Medulla oblongata (tissue), 1 donor: ENCODE measurements at regions not wholly inside any gene's neighbourhood (a gene's known extent, or its start where the extent isn't known, plus 50 kb on each side); places are given as distances from the start of the nearest gene placed in this dataset.

Experiments used
- DNase-seq: peaks from one replicate; pipeline ENCODE4 v3.0.0-alpha.2; 2015; ENCODE audit errors: extremely low spot score

- DNase-seq: no peak
Measured at GRCh38 chr10:106183041-106183440, 981.5 kb downstream of the SORCS1 start.

DNA sequence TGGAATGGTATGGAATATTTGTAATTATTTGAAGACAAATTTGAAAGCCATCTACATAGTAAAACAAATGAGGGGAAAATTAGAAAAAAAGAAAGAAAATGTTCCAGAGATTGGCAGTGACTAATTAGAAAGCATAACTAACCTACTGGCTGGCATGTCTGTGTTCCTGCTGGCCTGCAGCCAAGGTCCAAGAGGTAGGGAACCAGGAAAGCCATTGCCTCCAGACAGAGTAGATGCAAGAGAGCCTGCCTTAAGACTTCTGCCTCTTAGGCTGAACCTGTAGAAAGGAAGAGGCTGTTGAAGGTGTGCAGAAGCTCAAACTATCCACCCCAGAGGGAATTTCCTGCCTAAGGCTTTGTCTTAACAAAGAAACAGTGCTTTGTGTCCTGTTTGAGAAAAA is 982.0 kb downstream of the SORCS1 start:
- no peak for DNase-seq

DNA sequence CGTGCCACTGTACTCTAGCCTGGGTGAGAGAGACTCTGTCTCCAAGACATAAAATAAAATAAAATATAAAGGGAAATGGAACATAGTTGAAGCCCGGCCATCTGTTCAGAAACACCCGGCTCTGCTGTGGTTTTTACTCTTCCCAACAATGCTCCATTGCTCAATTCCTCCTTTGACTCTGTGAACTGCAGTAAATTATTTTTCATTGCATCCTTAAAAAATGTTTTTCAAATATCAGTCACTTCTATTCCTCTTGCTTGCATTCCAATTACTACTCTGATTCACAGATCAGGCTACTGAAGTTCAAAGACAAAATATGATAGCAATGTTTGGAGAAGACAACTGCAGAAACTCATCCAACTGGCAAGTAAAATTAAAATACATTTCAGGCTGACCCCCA is 983.0 kb downstream of the SORCS1 start:
- no peak for DNase-seq

DNA sequence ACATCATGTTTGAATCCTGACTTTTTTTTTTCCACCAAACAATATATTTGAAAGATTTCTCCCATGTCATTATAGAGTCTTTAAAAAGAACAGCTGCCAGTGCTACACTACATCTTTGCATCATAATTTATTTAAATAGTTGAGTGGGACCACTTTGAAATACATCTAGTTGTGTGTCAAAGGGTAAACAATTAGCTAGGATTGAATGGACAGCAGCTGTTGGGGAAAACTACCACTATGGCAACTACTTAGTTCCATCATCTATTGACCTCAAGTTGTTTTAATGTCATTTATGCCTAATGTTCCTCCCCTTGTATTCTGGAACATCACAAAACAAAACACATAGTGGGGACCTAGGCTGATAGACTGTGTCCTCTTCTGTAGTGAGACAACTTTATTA is 985.1 kb downstream of the SORCS1 start:
- DNase-seq: no peak

- peak; percentile 31 for DNase-seq
Measured at GRCh38 chr10:106175760-106176377, 988.6 kb downstream of the SORCS1 start.

- DNase-seq: no peak
Measured at GRCh38 chr10:106173838-106174237, 990.7 kb downstream of the SORCS1 start.

DNA sequence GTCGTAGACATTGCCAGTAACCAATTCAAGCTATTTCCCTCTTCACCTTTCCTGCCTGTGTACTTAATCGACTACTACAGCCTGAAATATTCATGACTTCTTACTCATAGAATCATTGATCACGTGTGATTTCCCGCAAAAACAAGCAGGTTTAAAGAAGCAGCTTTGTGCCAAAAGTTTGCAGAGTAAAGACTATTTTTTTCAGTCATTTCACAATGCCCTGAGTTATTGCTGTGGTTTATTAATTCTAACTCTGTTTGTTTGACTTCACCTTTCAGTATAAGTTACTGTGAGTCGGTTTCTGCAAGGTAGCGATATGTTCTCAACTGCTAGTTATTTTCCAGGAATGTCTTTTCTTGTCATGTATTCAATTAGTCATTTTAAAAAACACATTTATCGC is 995.3 kb downstream of the SORCS1 start:
- no peak for DNase-seq

- no peak for DNase-seq
Measured at GRCh38 chr10:106167946-106168345, 996.6 kb downstream of the SORCS1 start.

- no peak for DNase-seq
Measured at GRCh38 chr10:106158241-106158640, 1006.3 kb downstream of the SORCS1 start.

- DNase-seq: no peak
Measured at GRCh38 chr10:106147021-106147420, 1017.5 kb downstream of the SORCS1 start.

GRCh38 chr10:106139915-106140314 is 1024.6 kb downstream of the SORCS1 start:
- no peak for DNase-seq

DNA sequence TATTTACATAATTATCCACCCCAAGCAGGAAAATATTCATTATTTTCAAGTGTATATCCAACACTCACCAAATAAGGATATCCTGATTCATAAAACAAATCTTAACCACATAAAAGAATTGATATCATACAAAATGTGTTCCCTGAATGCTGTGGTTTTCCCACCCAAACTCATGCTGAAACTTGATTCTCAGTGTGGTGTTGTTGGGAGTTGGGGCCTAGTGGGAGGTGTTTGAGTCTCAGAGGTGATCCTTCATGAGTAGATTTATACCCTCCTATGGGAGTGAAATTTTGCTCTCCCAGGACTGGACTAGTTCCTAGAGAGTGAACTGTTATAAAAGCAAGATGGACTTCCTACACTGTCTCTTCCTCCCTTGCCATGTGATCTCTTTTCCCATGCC is 1028.3 kb downstream of the SORCS1 start:
- DNase-seq: no peak

GRCh38 chr10:106134326-106135000 is 1030.0 kb downstream of the SORCS1 start:
- DNase-seq: no peak

DNA sequence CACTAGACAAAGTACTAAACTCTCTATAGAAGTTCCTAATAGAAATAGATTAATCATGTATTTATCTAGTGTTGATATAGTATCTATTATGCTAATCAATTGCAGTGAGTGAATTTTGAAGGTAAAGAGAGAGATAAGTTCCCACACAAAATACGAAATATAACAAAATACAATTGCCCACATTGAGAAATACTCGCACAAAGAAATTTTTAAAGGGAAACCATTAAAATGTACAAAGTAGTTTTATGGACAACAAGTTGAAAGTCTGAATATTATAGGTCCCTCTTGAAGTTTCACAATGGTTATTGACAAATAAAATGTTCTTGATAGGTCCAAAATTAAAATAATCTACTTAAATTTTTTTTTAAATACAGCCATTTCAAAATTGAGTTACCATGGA is 1031.1 kb downstream of the SORCS1 start:
- DNase-seq: no peak

DNA sequence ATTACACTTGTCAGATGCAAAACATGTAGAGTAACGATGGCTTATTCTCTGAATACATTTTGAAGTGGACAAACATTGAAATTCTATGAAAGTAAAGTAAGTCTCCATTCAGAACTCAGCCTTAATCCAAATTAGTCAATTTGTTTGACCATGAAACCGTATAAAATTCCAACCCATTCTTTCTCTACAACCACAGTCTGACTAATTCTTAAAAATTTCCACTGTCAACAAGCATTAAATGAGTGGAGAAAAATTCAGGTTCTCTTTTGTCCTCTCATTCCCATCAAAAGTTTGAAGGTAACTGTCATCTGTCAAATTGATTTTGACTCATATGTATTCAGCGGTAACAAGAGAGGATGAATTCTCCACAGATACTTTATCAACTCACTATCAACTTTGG is 1031.5 kb downstream of the SORCS1 start:
- DNase-seq: no peak

GRCh38 chr10:106114656-106115186 is 1049.8 kb downstream of the SORCS1 start:
- DNase-seq: no peak

- no peak for DNase-seq
Measured at GRCh38 chr10:106111246-106111645, 1053.3 kb downstream of the SORCS1 start.

- DNase-seq: no peak
Measured at GRCh38 chr10:106107706-106108105, 1056.8 kb downstream of the SORCS1 start.

- no peak for DNase-seq
Measured at GRCh38 chr10:106106114-106106513, 1058.4 kb downstream of the SORCS1 start.

- no peak for DNase-seq
Measured at GRCh38 chr10:106089855-106090254, 1074.7 kb downstream of the SORCS1 start.

GRCh38 chr10:106086391-106086790 is 1078.1 kb downstream of the SORCS1 start:
- DNase-seq: no peak

DNA sequence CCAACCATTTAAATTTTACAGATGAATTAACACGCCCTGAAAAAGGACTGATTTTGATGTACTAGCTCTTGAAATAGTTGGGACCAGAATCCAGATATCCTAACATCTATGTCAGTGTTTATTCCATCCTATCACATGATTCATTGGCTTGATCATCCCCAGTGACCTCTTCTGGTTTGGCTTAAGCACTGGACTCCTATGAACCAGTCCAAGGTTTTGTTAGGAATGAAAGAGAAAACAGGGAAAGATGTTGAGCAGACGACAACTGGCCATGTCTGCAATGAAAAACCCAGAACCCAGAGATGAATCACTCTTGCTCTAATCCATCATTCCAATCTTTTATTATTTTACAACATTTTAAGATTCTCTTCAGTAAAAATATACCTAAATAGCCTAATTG is 1080.9 kb downstream of the SORCS1 start:
- DNase-seq: no peak

- no peak for DNase-seq
Measured at GRCh38 chr10:106082865-106083264, 1081.6 kb downstream of the SORCS1 start.
